EH (cell line): ENCODE measurements at regions not wholly inside any gene's neighbourhood (a gene's known extent, or its start where the extent isn't known, plus 50 kb on each side); places are given as distances from the start of the nearest gene placed in this dataset.
A peak's percentile ranks its signal among the peaks of the same experiment; 100 is the strongest.
"Not testable (repeated sequence)": the region's sequence is repeated elsewhere in the genome, so short reads cannot be mapped to it uniquely, and the experiment has no call there.

Source experiments
- DNase-seq: peaks from one replicate; pipeline ENCODE4 v3.0.0-alpha.2; 2015; ENCODE audit warnings: low read depth

- not testable (repeated sequence) for DNase-seq
Observed at GRCh38 chr4:106524772-106525171, 156.2 kb upstream of the GIMD1 start.

GRCh38 chr4:106522839-106523238, 154.3 kb upstream of the GIMD1 start:
- no peak for DNase-seq

GRCh38 chr4:106512706-106513105, 144.1 kb upstream of the GIMD1 start:
- no peak for DNase-seq

GRCh38 chr4:106507440-106507839, 138.9 kb upstream of the GIMD1 start:
- DNase-seq, result no peak

- no peak for DNase-seq
Observed at GRCh38 chr4:106503116-106504050, 134.8 kb upstream of the GIMD1 start.

- DNase-seq, result peak; percentile 69
Observed at GRCh38 chr4:106502106-106502699, 133.6 kb upstream of the GIMD1 start.

- DNase-seq, result peak; percentile 12
Observed at GRCh38 chr4:106497271-106497670, 128.7 kb upstream of the GIMD1 start.

GRCh38 chr4:106496061-106496460, 127.5 kb upstream of the GIMD1 start:
- DNase-seq, result no peak

GRCh38 chr4:106495476-106495875, 126.9 kb upstream of the GIMD1 start:
- peak; percentile 31 for DNase-seq

- DNase-seq, result peak; percentile 61
Observed at GRCh38 chr4:106494066-106494465, 125.5 kb upstream of the GIMD1 start.

GRCh38 chr4:106493086-106493485, 124.5 kb upstream of the GIMD1 start:
- peak; percentile 35 for DNase-seq

- DNase-seq, result no peak
Observed at GRCh38 chr4:106486533-106486932, 118.0 kb upstream of the GIMD1 start.

- no peak for DNase-seq
Observed at GRCh38 chr4:106481801-106482200, 113.2 kb upstream of the GIMD1 start.

- no peak for DNase-seq
Observed at GRCh38 chr4:106478152-106478551, 109.6 kb upstream of the GIMD1 start.

GRCh38 chr4:106476741-106477140, 108.2 kb upstream of the GIMD1 start:
- no peak for DNase-seq

- no peak for DNase-seq
Observed at GRCh38 chr4:106473515-106473914, 104.9 kb upstream of the GIMD1 start.

- DNase-seq, result no peak
Observed at GRCh38 chr4:106471151-106471550, 102.6 kb upstream of the GIMD1 start.

GRCh38 chr4:106463622-106464021, 95.0 kb upstream of the GIMD1 start:
- no peak for DNase-seq

GRCh38 chr4:106454581-106454980, 86.0 kb upstream of the GIMD1 start:
- DNase-seq, result no peak

- DNase-seq, result no peak
Observed at GRCh38 chr4:106454021-106454420, 85.4 kb upstream of the GIMD1 start.

- DNase-seq, result no peak
Observed at GRCh38 chr4:106451091-106451490, 82.5 kb upstream of the GIMD1 start.

- peak; percentile 2 for DNase-seq
Observed at GRCh38 chr4:106450249-106450648, 81.7 kb upstream of the GIMD1 start.

GRCh38 chr4:106444557-106444956, 76.0 kb upstream of the GIMD1 start:
- peak; percentile 61 for DNase-seq
